ENCODE measurements at regions not wholly inside any gene's neighbourhood (a gene's known extent, or its start where the extent isn't known, plus 50 kb on each side); places are given as distances from the start of the nearest gene placed in this dataset.

DNA sequence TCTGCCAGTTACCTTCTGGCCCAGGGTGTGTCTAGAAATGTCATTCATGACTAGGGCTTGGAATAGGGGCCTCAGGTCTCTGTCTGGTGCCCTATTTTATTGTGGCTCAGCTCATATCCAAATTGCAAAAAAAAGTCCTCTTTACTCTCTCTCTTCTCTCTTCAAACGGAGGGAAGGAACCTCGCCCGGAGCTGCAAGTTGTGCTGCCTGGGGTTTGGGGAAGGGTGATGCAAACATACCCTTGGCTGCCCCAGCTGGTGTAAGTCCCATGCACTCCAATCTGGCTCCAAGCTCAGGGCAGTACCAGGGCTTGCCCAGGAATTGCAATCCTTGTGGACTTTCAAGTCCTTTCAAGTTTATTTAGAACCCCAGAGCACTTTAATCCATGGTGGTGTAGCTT, 549.6 kb downstream of the PCDH17 start:
- TF ChIP-seq, protein P1, sequence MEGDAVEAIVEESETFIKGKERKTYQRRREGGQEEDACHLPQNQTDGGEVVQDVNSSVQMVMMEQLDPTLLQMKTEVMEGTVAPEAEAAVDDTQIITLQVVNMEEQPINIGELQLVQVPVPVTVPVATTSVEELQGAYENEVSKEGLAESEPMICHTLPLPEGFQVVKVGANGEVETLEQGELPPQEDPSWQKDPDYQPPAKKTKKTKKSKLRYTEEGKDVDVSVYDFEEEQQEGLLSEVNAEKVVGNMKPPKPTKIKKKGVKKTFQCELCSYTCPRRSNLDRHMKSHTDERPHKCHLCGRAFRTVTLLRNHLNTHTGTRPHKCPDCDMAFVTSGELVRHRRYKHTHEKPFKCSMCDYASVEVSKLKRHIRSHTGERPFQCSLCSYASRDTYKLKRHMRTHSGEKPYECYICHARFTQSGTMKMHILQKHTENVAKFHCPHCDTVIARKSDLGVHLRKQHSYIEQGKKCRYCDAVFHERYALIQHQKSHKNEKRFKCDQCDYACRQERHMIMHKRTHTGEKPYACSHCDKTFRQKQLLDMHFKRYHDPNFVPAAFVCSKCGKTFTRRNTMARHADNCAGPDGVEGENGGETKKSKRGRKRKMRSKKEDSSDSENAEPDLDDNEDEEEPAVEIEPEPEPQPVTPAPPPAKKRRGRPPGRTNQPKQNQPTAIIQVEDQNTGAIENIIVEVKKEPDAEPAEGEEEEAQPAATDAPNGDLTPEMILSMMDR (CRISPR knock-in tag; IDR thresholded peaks at IDR 0.05), result no peak
- TF ChIP-seq YY1 (IDR thresholded peaks at IDR 0.05; ENCODE audit: insufficient read depth, insufficient replicate concordance, low read depth, low read length) (no peak), USF2 (IDR thresholded peaks at IDR 0.05; ENCODE audit: low read depth, low read length) (no peak), USF2 (CRISPR knock-in tag; IDR thresholded peaks at IDR 0.05; ENCODE audit: borderline replicate concordance) (no peak), ZNF512 (CRISPR knock-in tag; IDR thresholded peaks at IDR 0.05) (no peak)

Measured in HepG2 (cell line).